Spleen (tissue), 11 donors: ENCODE measurements at regions not wholly inside any gene's neighbourhood (a gene's known extent, or its start where the extent isn't known, plus 50 kb on each side); places are given as distances from the start of the nearest gene placed in this dataset.

Experiments
- DNase-seq: peaks from one replicate; pipeline ENCODE4 v3.0.0-alpha.2; 2020
- H3K27ac ChIP-seq, 8 donors: fragments of 200-600 bp; sonication (generic) in 7 of 8; 1 replicate in 4 of 8; 2 replicates in 4 of 8; pipeline versions ENCODE4 v1.5.0 to v1.8.0; 2016 to 2021; ENCODE audit warnings: inconsistent platforms in 4 of 8, mild to moderate bottlenecking in 4 of 8, moderate library complexity in 1 of 8
- H3K27me3 ChIP-seq, 7 donors: fragments of 200-600 bp; sonication (generic) in 6 of 7; replicated peaks in 1 of 7; 1 replicate in 4 of 7; 2 replicates in 3 of 7; pipeline versions ENCODE4 v1.5.0 to v1.8.0; 2016 to 2021; ENCODE audit warnings: inconsistent platforms in 3 of 7, mild to moderate bottlenecking in 1 of 7
- H3K36me3 ChIP-seq, 6 donors: fragments of 200-600 bp; sonication (generic) in 5 of 6; 1 replicate in 4 of 6; 2 replicates in 2 of 6; pipeline versions ENCODE4 v1.5.0 to v1.8.0; 2016 to 2021; ENCODE audit warnings: inconsistent platforms in 2 of 6
- H3K4me1 ChIP-seq, 6 donors: fragments of 200-600 bp; sonication (generic) in 5 of 6; 1 replicate in 3 of 6; 2 replicates in 3 of 6; pipeline versions ENCODE4 v1.5.0 to v1.8.0; 2016 to 2021; ENCODE audit warnings: inconsistent platforms in 3 of 6
- H3K4me3 ChIP-seq, 8 donors: fragments of 200-600 bp; sonication (generic) in 7 of 8; 1 replicate in 4 of 8; 2 replicates in 4 of 8; pipeline versions ENCODE4 v1.5.0 to v1.8.0; 2016 to 2021; ENCODE audit warnings: inconsistent platforms in 4 of 8, mild to moderate bottlenecking in 4 of 8, moderate library complexity in 2 of 8
- H3K9me3 ChIP-seq, 8 donors: fragments of 200-600 bp; sonication (generic) in 7 of 8; 1 replicate in 4 of 8; 2 replicates in 4 of 8; pipeline versions ENCODE4 v1.5.0 to v1.8.0; 2016 to 2021; ENCODE audit warnings: inconsistent platforms in 4 of 8
- POLR2A ChIP-seq, 3 donors: fragments of 450-650 bp; IDR thresholded peaks; one replicate each; pipeline ENCODE4 v1.5.1; 2017; ENCODE audit warnings: antibody characterized with exemption in 3 of 3, mild to moderate bottlenecking in 1 of 3
- POLR2AphosphoS5 ChIP-seq, 3 donors: sonication (generic); formaldehyde crosslinking; IDR thresholded peaks; one replicate each; pipeline ENCODE4 v1.5.1; 2017; ENCODE audit warnings: antibody characterized with exemption in 3 of 3
- WGBS, 5 donors: extraction: QIAGEN DNeasy Blood & Tissue Kit in 3 of 5; methylation state at CpG; one replicate each; pipeline versions ENCODE4 v1.1.5 to v1.1.7; 2013 to 2018; 5-methylcytosine and 5-hydroxymethylcytosine counted together
- intact Hi-C: fragments of 100-400 bp; cut with DNase I; formaldehyde crosslinking; loops from one replicate; pipeline ENCODE4 v1.15.0; 2023; ENCODE audit warnings: low total_unique reads
- TF ChIP-seq, protein P1 (sequence below), 11 experiments: fragments of 200-600 bp in 7 of 11; fragments of 450-650 bp in 4 of 11; sonication (generic) in 4 of 11; IDR thresholded peaks in 8 of 11; conservative IDR thresholded peaks in 3 of 11; 1 replicate in 7 of 11; 2 replicates in 4 of 11; pipeline versions ENCODE4 v1.4.0 to v1.8.0; 2016 to 2021; ENCODE audit warnings: antibody characterized with exemption in 11 of 11, inconsistent platforms in 4 of 11, mild to moderate bottlenecking in 1 of 11
- donor health status: healthy with polysubstance abuse.
- donor health status: DM: no; HTN: no; CAD: no; lungs with moderate emphysema.
- donor health status: DM: no; HTN: no; CAD: no.
- donor health status: Bipolar disorder and iron deficiency.
- donor health status: healthy.
- donor health status: DM: no; HTN: no; CAD: no.
- donor health status: DM: yes; HTN: yes; CAD: no.

DNA sequence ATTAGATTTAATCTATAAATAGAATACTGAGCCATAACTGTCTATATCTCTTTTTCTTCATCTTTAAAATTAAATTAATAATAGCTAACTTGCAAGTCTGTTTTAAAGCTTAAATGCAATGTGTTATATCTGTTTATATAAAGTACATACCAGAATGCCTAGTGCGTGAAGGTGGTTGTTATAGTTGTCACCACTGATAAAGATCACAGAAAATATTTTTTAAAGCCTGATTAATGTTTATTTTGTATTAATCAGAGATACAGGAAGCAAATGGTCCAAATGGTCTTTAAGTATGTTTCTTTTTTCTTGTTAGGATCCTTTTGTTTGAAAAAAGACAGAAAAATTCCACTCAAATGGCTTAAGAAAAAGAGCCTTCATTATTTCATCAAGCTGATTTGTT, 560.6 kb downstream of the CPS1 start:
- Histone ChIP-seq H3K4me3 (no peak overlapping the region), H3K27ac (no peak overlapping the region), H3K36me3 (no peaks in the 10 kb centered on the region), H3K27me3 (no peaks in the 10 kb centered on the region), H3K9me3 (no peaks in the 10 kb centered on the region), H3K4me1 (no peaks in the 10 kb centered on the region)
- no peak for TF ChIP-seq POLR2AphosphoS5 (IDR thresholded peaks at IDR 0.05)
- TF ChIP-seq, protein P1, sequence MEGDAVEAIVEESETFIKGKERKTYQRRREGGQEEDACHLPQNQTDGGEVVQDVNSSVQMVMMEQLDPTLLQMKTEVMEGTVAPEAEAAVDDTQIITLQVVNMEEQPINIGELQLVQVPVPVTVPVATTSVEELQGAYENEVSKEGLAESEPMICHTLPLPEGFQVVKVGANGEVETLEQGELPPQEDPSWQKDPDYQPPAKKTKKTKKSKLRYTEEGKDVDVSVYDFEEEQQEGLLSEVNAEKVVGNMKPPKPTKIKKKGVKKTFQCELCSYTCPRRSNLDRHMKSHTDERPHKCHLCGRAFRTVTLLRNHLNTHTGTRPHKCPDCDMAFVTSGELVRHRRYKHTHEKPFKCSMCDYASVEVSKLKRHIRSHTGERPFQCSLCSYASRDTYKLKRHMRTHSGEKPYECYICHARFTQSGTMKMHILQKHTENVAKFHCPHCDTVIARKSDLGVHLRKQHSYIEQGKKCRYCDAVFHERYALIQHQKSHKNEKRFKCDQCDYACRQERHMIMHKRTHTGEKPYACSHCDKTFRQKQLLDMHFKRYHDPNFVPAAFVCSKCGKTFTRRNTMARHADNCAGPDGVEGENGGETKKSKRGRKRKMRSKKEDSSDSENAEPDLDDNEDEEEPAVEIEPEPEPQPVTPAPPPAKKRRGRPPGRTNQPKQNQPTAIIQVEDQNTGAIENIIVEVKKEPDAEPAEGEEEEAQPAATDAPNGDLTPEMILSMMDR (IDR thresholded peaks at IDR 0.05 in 8 of 11, conservative IDR thresholded peaks at IDR 0.05 in 3 of 11) = no peak
- no peak for TF ChIP-seq POLR2A (IDR thresholded peaks at IDR 0.05)
- 71 to 90% (median 80%) methylated on average over 1 of the region's 1 CpG for WGBS, 5 donors
- DNase-seq = no peak
- intact Hi-C loops = no loop called here

DNA sequence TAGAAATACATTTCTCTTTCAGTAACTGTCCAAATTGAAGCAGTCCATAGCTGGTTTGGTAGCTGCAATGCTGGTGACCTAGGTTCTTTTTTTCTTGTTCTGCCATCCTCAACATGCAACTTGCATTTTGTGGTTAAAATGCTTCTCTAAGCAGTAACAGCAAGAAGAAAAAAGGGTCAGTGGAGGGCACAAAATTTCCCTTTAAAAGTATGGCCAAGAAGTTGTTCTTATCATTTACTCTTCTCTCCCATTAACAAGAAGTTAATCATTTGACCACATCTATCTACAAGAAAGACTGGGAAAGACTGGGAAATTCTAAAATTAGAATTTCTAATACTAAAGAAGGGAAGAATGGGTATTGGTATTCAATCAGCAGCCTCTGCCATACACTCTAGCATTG, 569.9 kb downstream of the CPS1 start:
- Histone ChIP-seq H3K27me3 (no peaks in the 10 kb centered on the region), H3K27ac (no peak overlapping the region), H3K9me3 (no peaks in the 10 kb centered on the region), H3K4me1 (no peaks in the 10 kb centered on the region), H3K36me3 (no peaks in the 10 kb centered on the region), H3K4me3 (no peak overlapping the region)
- intact Hi-C loops = no loop called here
- TF ChIP-seq, protein P1 (IDR thresholded peaks at IDR 0.05 in 8 of 11, conservative IDR thresholded peaks at IDR 0.05 in 3 of 11) = no peak
- TF ChIP-seq POLR2AphosphoS5 (IDR thresholded peaks at IDR 0.05) (no peak), POLR2A (IDR thresholded peaks at IDR 0.05) (no peak)
- no peak for DNase-seq

DNA sequence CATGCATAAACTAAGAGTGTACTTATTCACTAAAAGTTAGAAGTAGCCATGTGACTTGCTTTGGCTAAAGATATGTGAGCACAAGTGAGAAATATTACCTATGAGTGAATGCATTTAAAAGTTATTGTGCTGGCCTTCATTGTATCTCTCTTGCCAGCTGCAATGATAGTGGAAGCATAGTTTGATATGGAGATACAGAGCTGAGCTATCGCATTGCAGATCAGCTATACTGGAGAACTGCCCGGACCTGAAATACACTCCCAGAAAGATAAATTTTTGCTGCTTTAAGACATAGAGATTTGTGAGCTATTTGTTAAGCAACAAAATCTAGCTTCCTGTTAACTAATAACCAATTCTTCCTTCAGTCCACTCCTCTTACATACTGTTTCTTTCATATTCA, 571.1 kb downstream of the CPS1 start:
- 91 to 94% (median 94%) methylated on average over 2 of the region's 2 CpGs for WGBS, 5 donors
- DNase-seq = no peak
- no peak for TF ChIP-seq POLR2AphosphoS5 (IDR thresholded peaks at IDR 0.05)
- TF ChIP-seq, protein P1 (IDR thresholded peaks at IDR 0.05 in 8 of 11, conservative IDR thresholded peaks at IDR 0.05 in 3 of 11) = no peak
- TF ChIP-seq POLR2A (IDR thresholded peaks at IDR 0.05) = no peak

DNA sequence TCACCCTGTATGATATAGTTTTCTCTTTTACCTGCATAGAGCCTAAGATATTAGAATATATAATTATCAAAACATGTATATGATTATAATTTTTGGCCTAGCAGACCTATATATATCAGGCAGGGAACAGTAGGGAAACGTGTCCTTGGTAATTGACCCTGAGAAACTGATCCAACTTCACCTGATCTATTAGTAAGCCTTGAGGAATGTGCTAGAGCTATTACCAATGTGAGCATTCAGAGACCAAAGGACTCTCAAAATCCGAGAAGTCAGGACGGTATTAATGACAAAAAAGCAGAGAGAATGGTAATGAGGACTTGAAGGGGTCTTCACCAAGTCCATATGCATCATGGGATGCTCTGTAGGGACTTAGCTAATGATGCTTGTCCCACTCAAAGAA, 571.9 kb downstream of the CPS1 start:
- Histone ChIP-seq H3K27me3 (no peaks in the 10 kb centered on the region), H3K27ac (no peak overlapping the region), H3K9me3 (no peaks in the 10 kb centered on the region), H3K4me1 (no peaks in the 10 kb centered on the region), H3K36me3 (no peaks in the 10 kb centered on the region), H3K4me3 (no peak overlapping the region)
- DNase-seq = no peak
- TF ChIP-seq, protein P1 (IDR thresholded peaks at IDR 0.05 in 8 of 11, conservative IDR thresholded peaks at IDR 0.05 in 3 of 11) = no peak
- TF ChIP-seq POLR2A (IDR thresholded peaks at IDR 0.05) (no peak), POLR2AphosphoS5 (IDR thresholded peaks at IDR 0.05) (no peak)
- WGBS, 5 donors = 66 to 82% (median 71%) methylated on average over 3 of the region's 3 CpGs
- intact Hi-C loops = no loop called here

More for the DNA sequence above, 571.1 kb downstream of the CPS1 start:
- no peaks in the 10 kb centered on the region for H3K27me3 ChIP-seq
- no peak overlapping the region for H3K27ac ChIP-seq
- no peaks in the 10 kb centered on the region for H3K4me1 ChIP-seq
- H3K4me3 ChIP-seq = no peak overlapping the region
- H3K9me3 ChIP-seq = no peaks in the 10 kb centered on the region
- intact Hi-C loops = no loop called here
- no peaks in the 10 kb centered on the region for H3K36me3 ChIP-seq
